Skeletal muscle cell (primary cell): ENCODE measurements at regions not wholly inside any gene's neighbourhood (a gene's known extent, or its start where the extent isn't known, plus 50 kb on each side); places are given as distances from the start of the nearest gene placed in this dataset.

ENCODE experiments used
- DNase-seq: peaks from one replicate; pipeline ENCODE4 v3.0.0-alpha.2; 2010; ENCODE audit warnings: low read depth
- H3K4me3 ChIP-seq: 2 replicates; pipeline ENCODE4 v1.5.1; 2011; ENCODE audit warnings: low read depth, mild to moderate bottlenecking, control low read depth, low read length, moderate library complexity

DNA sequence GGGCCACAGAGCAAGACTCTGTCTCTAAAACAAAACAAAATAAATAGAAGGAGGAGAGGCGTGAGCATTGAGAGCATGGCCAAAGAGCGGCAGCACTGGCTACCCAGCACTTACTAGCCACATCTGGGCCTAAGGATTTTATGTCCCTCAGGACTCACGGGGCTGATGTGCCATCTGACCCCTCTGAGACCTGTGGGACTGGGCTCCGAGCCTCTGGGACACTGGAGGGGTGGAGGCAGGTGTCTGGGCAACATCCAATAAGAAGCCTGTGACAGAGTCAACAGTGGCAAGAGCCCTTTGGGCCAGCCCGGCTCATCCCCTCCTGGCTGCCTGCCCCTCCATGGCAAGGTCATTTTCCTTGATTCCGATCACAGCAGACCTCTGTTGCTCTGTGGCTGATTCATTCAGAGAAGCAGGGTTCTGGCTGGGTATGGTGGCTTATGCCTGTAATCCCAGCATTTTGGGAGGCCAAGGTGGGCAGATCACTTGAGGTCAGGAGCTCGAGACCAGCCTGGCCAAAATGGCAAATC is 60.7 kb downstream of the RRM2 start:
- H3K4me3 ChIP-seq = no peak overlapping the region
- no peak for DNase-seq

DNA sequence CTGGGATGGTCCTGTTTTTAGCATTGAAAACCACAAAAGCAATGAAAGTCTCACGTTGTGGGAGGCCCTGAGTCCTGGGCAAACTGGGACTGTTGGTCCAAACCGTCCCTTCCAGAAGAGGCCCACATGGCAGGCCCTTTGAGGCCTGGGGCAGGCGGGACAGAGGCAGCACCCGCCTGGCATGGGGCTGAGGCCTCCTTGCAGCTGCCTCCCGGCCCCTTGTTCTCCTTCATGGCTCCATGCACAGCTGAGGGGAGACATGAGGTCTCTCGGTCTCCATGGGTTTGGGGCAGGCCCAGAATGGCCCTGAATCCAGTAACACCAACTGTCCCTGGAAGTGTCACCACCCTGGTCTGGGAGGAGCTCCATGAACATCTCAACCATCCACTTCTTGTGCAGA is 61.9 kb downstream of the RRM2 start:
- H3K4me3 ChIP-seq = no peak overlapping the region
- DNase-seq = no peak

DNA sequence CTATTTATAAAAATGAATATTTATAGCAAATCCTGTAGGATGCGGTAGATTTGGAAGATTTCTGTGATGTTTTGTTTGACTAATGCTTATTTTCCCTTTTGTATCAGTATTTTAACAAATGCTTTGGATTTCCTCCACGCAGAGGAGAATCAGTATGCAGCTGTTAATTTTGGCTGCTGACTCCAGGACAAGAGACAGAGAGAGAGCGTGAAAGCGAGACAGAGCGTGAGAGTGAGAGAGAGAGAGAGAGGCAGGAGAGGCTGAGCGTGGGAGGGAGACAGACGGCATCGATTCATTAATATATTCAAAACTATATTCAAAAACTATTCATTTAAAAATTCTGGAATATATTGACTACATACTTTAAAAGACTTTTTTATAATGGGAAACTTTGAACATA is 62.5 kb downstream of the RRM2 start:
- no peak overlapping the region for H3K4me3 ChIP-seq
- no peak for DNase-seq

DNA sequence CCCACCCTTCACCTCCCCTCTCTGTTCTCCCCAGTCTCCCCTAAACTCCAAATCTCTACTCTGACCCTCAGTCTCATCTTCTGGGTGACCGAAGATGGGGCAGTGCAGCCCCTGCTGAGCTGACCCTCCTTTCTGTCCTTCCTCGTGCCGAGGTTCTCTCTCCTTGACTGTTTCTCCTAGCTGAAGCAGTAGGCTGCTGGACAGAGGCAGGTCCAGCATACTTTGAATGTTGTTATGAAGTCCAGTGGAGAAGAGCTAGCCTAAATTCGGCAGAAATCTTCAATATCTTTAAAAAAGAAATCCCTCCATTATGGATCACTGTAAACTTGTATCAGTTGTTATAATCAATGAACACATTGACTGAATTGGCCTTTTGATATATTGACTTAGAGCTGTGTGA is 63.2 kb downstream of the RRM2 start:
- DNase-seq = no peak

DNA sequence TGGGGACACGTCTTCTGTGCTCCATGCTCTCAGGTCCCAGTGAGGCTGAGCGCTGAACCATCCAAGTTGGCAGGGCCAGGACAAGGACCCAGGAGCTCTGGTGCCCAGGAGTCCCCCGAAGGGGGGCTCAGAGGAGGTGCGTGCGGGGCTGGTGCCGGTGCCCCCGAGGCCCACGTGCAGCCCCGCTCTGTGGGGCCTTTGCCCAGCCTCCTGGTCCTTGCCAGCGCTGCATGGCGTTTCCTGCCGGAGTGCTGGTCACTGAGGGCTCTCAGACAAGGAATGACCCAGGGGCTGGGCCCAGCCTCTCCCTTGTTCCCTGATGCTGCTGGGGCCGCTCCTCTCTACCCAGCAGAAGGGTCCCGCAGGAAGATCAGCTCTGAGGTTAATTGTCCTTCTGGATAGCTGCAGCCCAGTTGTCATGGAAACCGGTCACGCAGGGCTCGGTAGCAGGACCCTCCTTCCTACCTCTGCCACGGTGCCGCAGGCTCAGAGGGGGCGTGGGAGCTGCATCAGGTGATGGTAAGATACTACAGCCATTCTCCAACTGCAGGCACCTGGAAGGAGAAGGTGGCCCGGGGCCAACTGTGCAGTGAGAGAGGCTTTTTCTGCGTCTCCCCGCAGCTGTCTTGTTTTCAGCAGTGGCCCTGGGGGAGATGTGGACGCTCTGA is 64.5 kb downstream of the RRM2 start:
- no peak overlapping the region for H3K4me3 ChIP-seq
- DNase-seq = no peak

More for the DNA sequence above, 63.2 kb downstream of the RRM2 start:
- H3K4me3 ChIP-seq = no peak overlapping the region

DNA sequence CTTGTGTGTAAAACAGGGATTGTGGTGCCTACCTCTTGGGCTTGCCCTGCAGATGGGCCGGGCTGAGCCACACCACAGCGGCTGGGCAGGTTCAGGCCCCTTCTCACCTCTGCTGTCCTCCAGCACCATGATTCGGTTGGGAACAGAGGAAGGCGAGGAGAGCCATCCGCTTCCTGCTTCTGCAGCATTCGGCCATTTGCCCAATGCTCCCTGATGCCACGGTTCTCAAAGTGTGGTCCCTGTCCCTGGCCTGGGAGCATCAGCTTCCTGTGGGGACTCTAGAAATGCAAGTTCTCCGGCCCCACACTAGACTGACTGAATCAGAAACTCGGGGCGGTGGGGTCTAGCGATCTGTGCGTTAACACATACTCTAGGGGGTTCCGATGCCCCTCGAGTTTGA is 65.1 kb downstream of the RRM2 start:
- DNase-seq = no peak
- H3K4me3 ChIP-seq = no peak overlapping the region

DNA sequence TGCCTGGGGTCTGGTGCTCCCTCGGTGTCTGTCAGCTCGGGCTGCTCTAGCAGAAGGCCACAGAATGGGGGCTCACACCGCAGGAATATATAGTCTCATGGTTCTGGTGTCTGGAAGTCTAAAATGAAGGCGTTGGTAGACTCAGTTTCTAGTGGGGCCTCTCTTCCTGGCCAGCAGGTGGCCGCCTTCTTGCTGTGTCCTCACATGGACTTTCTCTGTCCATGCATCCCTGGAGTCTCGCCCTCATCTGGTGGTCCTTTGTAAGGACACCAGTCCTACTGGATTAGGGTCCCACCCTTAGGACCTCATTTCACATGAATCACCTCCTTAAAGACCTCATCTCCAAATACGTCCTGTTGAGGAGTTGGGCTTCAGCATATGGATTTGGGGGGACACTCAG is 65.7 kb downstream of the RRM2 start:
- no peak overlapping the region for H3K4me3 ChIP-seq
- no peak for DNase-seq

DNA sequence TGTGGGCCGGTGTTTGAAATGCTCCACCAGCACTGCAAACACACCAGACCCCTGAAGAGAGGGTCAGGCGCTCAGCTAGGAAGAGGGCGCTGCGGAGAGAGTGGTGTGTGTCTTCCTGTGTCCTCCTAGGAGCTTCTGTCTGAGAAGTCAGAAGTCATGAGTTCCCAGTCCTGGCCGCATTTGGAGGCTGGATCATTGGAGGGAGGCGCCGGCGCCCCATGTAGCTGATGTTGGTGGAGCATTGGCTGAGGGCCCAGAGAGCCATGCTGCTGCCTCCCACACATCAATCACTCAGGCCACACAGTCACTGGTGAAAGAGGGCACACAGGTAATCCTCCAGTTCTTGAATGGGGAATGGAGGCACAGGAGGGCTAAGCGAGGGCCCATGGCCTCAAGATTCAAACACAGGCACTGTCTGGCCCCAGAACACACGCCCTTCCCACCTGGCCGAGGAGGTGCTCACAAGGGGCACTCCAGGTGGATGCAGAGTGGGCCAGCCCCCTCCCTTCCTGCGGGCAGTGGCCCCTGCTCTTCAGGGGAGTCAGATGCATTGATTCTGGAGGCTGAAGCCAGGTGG is 66.3 kb downstream of the RRM2 start:
- DNase-seq = no peak

DNA sequence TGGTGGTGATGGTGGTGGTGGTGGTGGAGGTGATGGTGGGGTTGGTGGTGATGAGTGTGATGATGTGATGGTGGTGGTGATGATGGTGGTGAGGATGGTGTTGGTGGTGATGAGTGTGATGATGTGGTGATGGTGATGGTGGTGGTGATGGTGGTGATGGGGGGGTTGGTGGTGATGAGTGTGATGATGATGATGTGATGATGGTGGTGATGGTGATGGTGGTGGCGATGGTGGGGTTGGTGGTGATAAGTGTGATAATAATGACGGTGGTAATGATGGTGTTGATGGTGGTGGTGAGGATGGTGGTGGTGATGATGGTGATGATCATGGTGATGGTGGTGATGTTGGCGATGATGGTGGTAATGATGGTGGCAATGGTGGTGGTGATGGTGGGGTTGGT is 67.7 kb downstream of the RRM2 start:
- no peak overlapping the region for H3K4me3 ChIP-seq
- DNase-seq = no peak

More for the DNA sequence above, 66.3 kb downstream of the RRM2 start:
- H3K4me3 ChIP-seq = no peak overlapping the region

DNA sequence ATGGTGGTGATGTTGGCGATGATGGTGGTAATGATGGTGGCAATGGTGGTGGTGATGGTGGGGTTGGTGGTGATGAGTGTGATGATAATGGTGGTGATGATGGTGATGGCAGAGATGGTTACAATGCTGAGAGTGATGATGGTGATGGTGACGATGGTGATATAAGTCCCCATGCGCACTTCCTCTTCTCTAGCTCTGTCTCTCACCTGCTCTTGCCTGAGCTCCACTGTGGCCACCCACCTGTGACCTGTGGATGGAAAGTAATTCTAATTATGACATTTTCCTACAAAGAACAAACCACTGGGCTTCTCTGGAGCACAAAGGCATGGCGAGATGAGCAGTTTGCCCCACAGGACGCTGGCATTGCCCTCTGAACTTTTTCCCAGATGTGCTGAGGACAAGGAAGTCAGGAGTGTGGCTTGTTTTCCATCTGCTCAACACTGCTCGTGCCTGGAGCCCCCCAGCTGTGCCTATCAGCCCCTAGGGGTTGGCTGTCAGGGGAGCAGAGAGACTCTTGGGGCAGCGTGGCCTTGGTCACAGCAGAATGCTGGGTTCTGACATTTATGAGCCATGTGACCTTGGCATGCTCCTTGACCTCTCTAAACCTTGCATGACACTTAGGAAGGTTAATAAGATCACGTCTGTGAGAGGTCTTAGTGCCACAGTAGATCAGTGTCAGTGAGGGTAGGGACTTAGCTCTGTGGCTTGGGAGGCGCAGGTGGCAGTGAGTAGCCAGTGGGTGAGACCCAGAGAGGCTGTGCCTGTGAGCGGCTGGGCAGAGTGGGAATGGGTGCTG is 68.4 kb downstream of the RRM2 start:
- H3K4me3 ChIP-seq = no peak overlapping the region
- no peak for DNase-seq

DNA sequence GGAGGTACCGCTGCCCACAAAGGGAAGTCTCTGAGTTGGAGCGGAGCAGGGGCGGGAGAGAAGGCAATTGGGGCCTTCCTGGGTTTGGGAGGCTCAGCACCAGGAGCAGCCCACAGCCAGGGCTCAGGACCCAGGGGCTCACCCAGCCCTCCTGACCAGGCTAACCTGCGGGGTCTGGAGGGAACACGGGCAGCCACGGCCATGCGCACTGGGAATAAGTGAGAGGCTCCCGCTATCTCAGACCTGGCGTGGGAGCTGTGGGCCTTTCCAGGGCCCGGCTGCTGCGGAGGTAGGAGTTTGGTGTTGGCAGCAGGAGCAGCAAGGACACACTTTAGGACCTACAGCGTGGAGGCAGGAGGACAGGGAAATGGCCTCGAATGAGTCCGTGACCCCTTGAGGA is 69.0 kb downstream of the RRM2 start:
- H3K4me3 ChIP-seq = no peak overlapping the region
- no peak for DNase-seq

DNA sequence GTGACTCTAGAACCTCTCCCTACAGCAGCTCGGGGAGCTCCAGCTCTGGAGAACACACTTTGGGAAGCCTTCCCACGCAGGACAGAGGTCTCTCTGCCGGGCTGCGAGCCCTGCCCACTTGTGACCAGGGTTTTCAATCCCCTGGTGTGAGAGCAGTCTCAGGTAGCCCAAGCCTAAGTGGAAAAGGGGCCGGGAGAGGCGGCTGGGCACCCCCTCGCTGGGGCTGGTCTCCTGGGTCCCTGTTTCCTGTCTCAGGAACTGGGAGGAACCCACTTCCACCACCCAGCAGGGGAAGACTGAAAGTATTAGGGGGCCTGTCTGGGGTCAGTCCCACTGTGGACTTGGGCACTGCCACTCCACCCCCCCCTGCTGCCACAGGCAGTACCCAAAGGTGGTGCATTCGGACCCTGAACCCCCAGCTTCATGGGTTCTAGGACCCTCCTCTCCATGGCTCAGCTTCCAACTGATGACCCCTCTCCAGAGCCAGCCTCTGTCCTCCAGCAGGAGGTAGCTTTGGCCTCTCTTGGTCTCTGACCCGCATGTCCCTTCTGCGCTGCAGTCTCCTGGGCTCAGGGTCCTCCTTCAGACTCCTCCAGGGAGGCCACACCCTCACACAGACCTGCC is 70.0 kb downstream of the RRM2 start:
- DNase-seq = no peak
- no peak overlapping the region for H3K4me3 ChIP-seq

DNA sequence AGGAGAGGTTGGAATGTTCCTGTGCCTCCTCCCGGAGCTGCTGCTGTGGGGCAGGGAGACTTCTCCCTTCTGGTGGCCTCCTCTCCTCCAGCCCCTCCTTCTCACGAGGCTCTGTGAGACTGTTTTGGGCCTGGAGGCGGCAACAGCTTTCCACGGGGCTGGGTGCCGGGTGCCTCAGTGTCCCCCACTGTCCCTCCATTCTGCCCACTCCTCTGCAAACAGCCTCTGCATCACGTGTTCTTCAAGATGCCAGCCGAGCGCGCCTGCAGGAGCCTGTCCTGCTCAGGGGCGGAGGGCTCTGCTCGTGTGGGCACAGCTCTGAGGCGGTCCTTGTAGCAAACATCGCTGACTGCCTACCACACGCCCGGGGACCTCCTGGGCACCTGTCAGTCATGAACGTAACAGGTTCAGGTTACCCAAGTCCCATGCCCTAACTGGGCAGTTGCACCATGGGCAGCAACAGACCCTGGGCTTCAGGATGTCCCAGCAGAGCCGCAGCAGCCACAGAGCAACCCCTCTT is 70.8 kb downstream of the RRM2 start:
- DNase-seq = no peak
- no peak overlapping the region for H3K4me3 ChIP-seq

DNA sequence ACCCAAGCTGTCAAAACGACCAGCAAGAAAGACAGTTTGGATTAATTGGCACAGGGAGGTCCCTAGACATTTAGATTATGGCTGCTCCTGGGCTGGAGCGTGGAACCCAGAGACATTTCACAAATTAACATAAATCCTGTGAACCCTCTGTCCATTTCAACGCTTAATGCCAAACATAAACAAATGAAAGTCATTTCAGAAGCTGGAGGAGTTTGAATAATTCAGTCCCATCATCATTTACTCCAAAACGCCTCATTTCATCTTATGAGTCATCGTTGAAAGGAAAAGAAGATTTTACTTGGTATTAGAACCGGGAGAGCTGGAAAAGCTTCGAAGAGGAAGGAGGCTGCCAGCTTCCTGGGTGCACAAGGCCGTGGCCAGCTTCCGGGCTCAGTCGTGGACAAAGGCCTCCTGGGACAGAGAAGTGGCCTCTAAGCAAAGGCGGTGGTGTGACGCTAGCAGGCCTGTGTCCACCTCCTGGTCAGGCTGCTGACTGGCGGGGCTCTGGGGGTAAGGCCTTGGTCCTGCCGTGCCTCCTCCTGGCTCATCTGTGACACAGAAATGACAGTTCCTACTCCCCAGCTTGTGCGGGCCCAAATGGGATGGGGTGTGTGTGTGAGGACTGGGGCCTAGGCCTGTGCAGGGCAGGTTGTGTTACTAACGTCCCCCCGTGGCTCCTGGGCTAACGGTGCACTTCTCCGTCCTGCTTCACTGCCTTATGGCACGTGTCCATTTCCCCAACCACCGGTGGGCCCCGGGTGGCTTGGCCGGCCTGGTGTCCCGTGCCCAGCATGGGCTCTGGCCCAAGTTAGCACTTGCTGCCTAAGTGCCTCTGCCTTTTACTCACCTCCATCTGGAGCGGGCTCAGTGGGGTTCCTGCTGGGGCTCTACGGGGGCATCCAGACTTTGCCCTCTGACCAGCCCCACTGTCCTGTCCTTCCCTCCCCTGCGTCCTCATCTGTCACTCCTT is 71.6 kb downstream of the RRM2 start:
- no peak for DNase-seq
- H3K4me3 ChIP-seq = no peak overlapping the region

DNA sequence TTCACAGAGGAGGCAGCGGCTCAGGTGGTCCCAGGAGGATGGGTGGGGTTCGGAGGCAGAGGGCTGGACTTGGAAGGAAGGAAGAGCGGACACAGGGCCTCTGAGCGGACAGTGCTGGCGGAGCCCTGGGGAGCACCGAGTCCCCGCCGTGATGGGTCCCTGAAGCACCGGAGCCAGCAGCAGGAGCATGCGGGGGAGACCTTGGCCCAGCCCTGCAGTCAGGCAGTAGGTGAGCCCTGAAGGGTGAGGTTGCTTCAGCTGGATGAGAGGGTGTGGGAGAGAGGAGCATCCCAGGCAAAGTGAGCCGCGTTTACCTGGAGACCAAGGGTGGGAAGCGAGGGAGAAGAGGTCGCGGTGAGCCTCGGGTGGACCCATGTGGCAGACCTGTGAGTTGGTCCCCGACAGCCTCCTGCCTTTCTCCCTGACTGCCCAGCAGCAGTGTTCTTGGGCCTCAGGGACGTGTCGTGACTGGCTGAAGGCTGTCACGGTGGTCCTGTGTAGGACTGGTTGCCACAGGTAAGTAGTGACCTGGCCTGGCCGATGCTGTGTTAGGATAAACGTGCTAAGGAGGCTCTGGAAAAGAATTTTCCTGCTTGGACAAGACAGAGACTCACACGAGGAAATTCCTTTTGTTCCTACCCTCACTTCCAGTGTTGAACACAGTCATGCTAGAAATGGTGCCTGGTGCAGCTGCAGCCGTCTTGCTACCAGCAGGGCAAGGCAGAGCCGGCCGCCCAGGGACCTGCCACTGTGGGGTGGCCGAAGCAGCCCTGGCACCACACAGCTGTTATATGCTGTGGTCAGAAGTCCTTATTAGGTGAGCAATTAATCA is 73.0 kb downstream of the RRM2 start:
- no peak for DNase-seq
- H3K4me3 ChIP-seq = no peak overlapping the region

DNA sequence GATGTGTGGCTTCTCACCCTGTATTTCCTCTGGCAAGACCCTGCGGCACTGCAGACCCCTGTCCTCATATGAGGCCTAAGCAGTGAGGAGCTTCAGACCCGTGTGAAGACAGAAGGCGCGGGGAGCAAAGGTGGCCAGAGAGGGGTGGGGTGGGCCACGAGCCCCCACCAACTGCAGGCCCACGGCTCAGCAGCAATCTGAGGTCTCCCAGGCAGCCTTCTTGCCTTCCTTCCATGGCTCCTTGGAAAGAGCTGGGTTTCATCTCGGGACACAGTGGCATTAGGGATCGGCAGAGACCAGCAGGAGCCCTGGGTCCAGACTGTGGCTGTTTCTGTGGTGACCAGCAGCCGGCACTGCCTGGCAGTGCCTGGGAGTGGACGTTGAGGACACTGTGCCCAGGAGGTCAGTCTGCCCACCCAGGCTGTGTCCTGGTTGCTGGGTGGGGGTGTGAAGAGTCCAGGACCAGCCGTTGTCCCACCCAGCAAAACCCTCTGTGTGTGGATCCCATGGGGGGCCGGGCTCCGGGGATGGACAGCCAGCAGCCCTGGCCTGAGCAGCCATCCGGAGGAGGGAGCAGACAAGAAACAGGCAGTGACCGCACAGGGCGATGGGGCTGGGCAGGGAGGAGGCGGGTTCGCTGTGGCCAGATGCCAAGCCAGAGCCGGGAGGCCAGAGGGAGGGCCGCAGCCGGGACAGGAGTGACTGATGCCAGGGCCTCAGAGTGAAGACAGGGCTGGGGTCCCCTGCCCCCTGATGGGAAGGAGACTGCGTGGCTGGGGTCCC is 73.8 kb downstream of the RRM2 start:
- no peak for DNase-seq

DNA sequence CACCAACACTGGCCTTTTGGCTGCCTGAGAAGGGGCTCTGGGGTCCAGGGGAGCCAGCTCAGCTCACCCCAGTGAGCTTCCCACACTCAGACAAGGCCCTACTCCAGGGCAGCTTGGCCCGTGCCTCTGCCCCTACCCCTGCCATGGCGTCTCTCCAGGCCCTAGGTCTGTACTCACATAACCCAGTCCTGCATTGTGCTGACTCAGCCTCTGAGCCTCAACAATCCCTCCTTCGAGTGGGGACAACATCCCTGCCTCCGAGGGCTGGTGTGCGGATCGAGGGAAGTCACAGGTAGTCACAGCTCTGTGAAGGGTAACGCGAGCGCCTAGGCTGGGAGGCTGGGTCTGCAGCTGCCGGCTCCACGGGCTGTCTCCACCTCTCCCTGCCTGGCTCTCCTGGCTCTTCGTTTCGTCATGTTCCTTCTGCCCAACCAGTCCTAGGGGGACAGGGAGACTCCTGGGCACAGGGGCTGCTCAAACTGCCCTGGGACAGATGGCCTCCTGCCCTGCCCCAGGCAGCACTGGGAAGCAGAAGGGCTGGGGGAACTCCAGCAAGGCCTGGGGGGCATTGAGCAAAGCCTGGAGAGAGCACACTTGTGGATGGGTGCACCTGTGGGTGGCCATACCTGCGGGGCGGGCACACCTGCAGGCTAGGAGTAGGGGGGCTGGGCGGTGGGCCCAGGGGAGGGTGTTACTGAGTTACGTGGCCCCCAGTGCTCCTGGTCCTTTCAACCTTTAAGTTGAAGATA is 74.6 kb downstream of the RRM2 start:
- no peak for DNase-seq
- no peak overlapping the region for H3K4me3 ChIP-seq

More for the DNA sequence above, 73.8 kb downstream of the RRM2 start:
- no peak overlapping the region for H3K4me3 ChIP-seq
